Panc1 (cell line): ENCODE measurements at regions not wholly inside any gene's neighbourhood (a gene's known extent, or its start where the extent isn't known, plus 50 kb on each side); places are given as distances from the start of the nearest gene placed in this dataset.
A peak's percentile ranks its signal among the peaks of the same experiment; 100 is the strongest.

Experiments used
- ATAC-seq: fragments of 200-7000 bp; cut with Tn5 transposase; 2 replicates; pipeline ENCODE4 v1.9.1; 2020; ENCODE audit warnings: mild to moderate bottlenecking, moderate library complexity
- BruUV-seq: library from RNA; stranded (reverse); fragments of 400-500 nt; replicated peaks from 2 replicates; lab custom pipeline; 2021; lab: Mats Ljungman, UMichigan
- CTCF ChIA-PET: fragments of 300-600 bp; sonication (Branson Sonifier 250); formaldehyde crosslinking; loops from one replicate; lab custom pipeline; 2022; ENCODE audit warnings: antibody characterized with exemption; lab: Charles Lee
- POLR2A ChIA-PET: fragments of 300-600 bp; sonication (Branson Sonifier 250); formaldehyde crosslinking; loops from one replicate; lab custom pipeline; 2022; ENCODE audit warnings: antibody characterized with exemption; lab: Charles Lee
- DNase-seq: peaks from one replicate; pipeline ENCODE4 v3.0.0-alpha.2; 2010; ENCODE audit warnings: low read depth, low spot score
- H3K27ac ChIP-seq: 2 replicates; pipeline ENCODE4 v1.5.1; 2011; ENCODE audit warnings: mild to moderate bottlenecking, low read length, inconsistent platforms
- H3K27me3 ChIP-seq: fragments of 200-500 bp; sonication (Bioruptor generic); 2 replicates; pipeline ENCODE4 v1.6.0; 2014; ENCODE audit warnings: low read length, inconsistent platforms; ENCODE audit not compliant: control insufficient read depth, insufficient read depth
- H3K36me3 ChIP-seq: fragments of 200-500 bp; sonication (Bioruptor generic); 2 replicates; pipeline ENCODE4 v1.5.1; 2014; ENCODE audit warnings: inconsistent platforms, mild to moderate bottlenecking, low read length, moderate library complexity; ENCODE audit not compliant: control insufficient read depth, insufficient read depth
- H3K4me1 ChIP-seq: 2 replicates; pipeline ENCODE4 v1.5.1; 2011; ENCODE audit warnings: inconsistent platforms, mild to moderate bottlenecking, low read length, moderate library complexity; ENCODE audit not compliant: control insufficient read depth, insufficient read depth
- H3K4me3 ChIP-seq, 2 experiments: 2 replicates each; pipeline ENCODE4 v1.5.1; 2011 to 2012; ENCODE audit warnings: low read depth in 2 of 2, low read length in 2 of 2, mild to moderate bottlenecking in 2 of 2, inconsistent platforms in 1 of 2, moderate library complexity in 1 of 2
- H3K9me3 ChIP-seq: fragments of 200-500 bp; sonication (Bioruptor generic); 2 replicates; pipeline ENCODE4 v1.5.1; 2014; ENCODE audit warnings: low read depth, mild to moderate bottlenecking, inconsistent platforms, low read length, moderate library complexity; ENCODE audit not compliant: control insufficient read depth, insufficient read depth
- POLR2AphosphoS5 ChIP-seq: IDR thresholded peaks from 2 replicates; pipeline ENCODE4 v1.6.1; 2012; ENCODE audit warnings: mild to moderate bottlenecking, low read depth, low read length, moderate library complexity
- SIN3A ChIP-seq: IDR thresholded peaks from 2 replicates; pipeline ENCODE4 v1.6.1; 2012; ENCODE audit warnings: low read depth, mild to moderate bottlenecking, low read length, moderate library complexity, borderline replicate concordance; ENCODE audit not compliant: insufficient read depth
- TCF7L2 ChIP-seq: IDR thresholded peaks from 2 replicates; pipeline ENCODE4 v1.6.1; 2011; ENCODE audit warnings: mild to moderate bottlenecking, low read depth, low read length, inconsistent platforms
- in situ Hi-C: cut with HindIII; loops from 2 replicates; pipeline ENCODE4 v1.10.0; 2016; ENCODE audit warnings: low sequenced_read_pairs, low pct_unique_long_range_greater_than_20kb
- intact Hi-C: fragments of 100-400 bp; cut with micrococcal nuclease; formaldehyde crosslinking; loops from one replicate; pipeline ENCODE4 v1.10.0; 2022; ENCODE audit not compliant: unreplicated experiment
- TF ChIP-seq, protein P1 (sequence below): fragments of 450-650 bp; IDR thresholded peaks from 2 replicates; pipeline ENCODE4 v1.5.1; 2017; ENCODE audit warnings: mild to moderate bottlenecking
- TF ChIP-seq, protein P2 (sequence below), 2 experiments: IDR thresholded peaks; 2 replicates each; pipeline ENCODE4 v1.6.1; 2011 to 2012; ENCODE audit warnings: low read depth in 2 of 2, control low read depth in 1 of 2, low read length in 1 of 2, mild to moderate bottlenecking in 1 of 2, moderate library complexity in 1 of 2; ENCODE audit not compliant: insufficient read depth in 1 of 2

DNA sequence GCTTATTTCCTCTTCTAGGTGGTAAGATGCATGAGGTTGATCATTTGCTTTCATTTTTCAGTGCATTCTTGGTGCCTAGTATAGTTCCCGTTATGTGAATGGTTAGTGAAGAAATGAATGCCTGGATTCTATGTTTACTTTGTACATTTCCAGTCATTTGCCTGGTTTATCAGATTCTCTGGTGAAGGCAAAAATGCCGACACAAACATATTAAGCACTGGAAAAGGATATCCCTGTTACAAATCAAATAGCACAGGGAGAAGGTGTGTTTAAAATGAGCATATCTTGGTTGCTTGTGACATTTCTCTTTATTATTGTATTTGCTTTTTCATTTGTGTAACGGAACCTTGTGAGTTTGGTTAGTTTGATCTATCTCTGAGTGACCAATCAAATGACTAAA is 211.3 kb downstream of the MBL2 start:
- BruUV-seq, result no TSS peak
- ChIA-PET POLR2A (no interaction called here), CTCF (no interaction called here)

DNA sequence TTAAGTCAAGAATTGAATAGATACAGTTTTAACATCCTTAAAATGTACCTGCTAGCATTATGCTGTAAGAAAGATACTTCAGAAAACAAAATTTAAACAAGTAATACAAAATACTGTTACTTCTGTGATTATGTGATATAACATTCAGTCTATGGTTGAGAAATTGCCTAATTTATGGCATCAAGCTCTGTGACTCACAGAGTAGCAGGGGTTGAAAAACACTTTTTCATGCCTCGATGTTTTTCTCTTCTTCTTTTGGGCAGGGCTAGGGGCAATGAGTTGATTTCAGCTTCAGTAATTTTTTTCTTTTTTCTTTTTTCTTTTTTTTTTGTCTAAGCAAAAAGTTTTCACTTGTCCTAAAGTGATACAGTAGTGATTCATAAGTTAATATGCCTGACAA is 209.2 kb downstream of the MBL2 start:
- in situ Hi-C loops, result no loop called here
- TF ChIP-seq, protein P1, sequence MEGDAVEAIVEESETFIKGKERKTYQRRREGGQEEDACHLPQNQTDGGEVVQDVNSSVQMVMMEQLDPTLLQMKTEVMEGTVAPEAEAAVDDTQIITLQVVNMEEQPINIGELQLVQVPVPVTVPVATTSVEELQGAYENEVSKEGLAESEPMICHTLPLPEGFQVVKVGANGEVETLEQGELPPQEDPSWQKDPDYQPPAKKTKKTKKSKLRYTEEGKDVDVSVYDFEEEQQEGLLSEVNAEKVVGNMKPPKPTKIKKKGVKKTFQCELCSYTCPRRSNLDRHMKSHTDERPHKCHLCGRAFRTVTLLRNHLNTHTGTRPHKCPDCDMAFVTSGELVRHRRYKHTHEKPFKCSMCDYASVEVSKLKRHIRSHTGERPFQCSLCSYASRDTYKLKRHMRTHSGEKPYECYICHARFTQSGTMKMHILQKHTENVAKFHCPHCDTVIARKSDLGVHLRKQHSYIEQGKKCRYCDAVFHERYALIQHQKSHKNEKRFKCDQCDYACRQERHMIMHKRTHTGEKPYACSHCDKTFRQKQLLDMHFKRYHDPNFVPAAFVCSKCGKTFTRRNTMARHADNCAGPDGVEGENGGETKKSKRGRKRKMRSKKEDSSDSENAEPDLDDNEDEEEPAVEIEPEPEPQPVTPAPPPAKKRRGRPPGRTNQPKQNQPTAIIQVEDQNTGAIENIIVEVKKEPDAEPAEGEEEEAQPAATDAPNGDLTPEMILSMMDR, result no peak
- TF ChIP-seq TCF7L2, result no peak
- TF ChIP-seq POLR2AphosphoS5, result no peak
- TF ChIP-seq SIN3A, result no peak
- TF ChIP-seq, protein P2, sequence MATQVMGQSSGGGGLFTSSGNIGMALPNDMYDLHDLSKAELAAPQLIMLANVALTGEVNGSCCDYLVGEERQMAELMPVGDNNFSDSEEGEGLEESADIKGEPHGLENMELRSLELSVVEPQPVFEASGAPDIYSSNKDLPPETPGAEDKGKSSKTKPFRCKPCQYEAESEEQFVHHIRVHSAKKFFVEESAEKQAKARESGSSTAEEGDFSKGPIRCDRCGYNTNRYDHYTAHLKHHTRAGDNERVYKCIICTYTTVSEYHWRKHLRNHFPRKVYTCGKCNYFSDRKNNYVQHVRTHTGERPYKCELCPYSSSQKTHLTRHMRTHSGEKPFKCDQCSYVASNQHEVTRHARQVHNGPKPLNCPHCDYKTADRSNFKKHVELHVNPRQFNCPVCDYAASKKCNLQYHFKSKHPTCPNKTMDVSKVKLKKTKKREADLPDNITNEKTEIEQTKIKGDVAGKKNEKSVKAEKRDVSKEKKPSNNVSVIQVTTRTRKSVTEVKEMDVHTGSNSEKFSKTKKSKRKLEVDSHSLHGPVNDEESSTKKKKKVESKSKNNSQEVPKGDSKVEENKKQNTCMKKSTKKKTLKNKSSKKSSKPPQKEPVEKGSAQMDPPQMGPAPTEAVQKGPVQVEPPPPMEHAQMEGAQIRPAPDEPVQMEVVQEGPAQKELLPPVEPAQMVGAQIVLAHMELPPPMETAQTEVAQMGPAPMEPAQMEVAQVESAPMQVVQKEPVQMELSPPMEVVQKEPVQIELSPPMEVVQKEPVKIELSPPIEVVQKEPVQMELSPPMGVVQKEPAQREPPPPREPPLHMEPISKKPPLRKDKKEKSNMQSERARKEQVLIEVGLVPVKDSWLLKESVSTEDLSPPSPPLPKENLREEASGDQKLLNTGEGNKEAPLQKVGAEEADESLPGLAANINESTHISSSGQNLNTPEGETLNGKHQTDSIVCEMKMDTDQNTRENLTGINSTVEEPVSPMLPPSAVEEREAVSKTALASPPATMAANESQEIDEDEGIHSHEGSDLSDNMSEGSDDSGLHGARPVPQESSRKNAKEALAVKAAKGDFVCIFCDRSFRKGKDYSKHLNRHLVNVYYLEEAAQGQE (IDR thresholded peaks at IDR 0.05; ENCODE audit: insufficient read depth in 1 of 2, low read depth in 2 of 2, low read length in 1 of 2), result no peak
- ChIA-PET POLR2A (no interaction called here), CTCF (no interaction called here)
- Histone ChIP-seq H3K4me1 (peaks cover 11% of the 10 kb centered on the region; the same call in 1 of the 2 replicates), H3K36me3 (no peaks in the 10 kb centered on the region), H3K27ac (peak overlapping the region; percentile 67; the same call in 1 of the 2 replicates), H3K4me3 (no peak overlapping the region), H3K9me3 (peaks cover 14% of the 10 kb centered on the region; the same call in 1 of the 2 replicates), H3K27me3 (no peaks in the 10 kb centered on the region)
- DNase-seq, result no peak
- no peak for ATAC-seq
- intact Hi-C loops, result loop anchor here (10.0 kb wide), 1 partner anchor 69 kb away; no protein-coding TSS in a partner anchor
- no TSS peak for BruUV-seq

More for the DNA sequence above, 211.3 kb downstream of the MBL2 start:
- Histone ChIP-seq H3K4me1 (peaks cover 5% of the 10 kb centered on the region; the same call in 1 of the 2 replicates), H3K27ac (peak overlapping the region; percentile 56; the same call in 1 of the 2 replicates), H3K27me3 (no peaks in the 10 kb centered on the region), H3K36me3 (no peaks in the 10 kb centered on the region), H3K9me3 (peaks cover 14% of the 10 kb centered on the region; the same call in 1 of the 2 replicates), H3K4me3 (no peak overlapping the region)
- in situ Hi-C loops (no loop called here), intact Hi-C loops (loop anchor here (10.0 kb wide), 1 partner anchor 67 kb away; no protein-coding TSS in a partner anchor)
- TF ChIP-seq, protein P1, result no peak
- TF ChIP-seq POLR2AphosphoS5, result no peak
- TF ChIP-seq, protein P2 (IDR thresholded peaks at IDR 0.05; ENCODE audit: insufficient read depth in 1 of 2, low read depth in 2 of 2, low read length in 1 of 2), result no peak
- no peak for TF ChIP-seq TCF7L2
- no peak for TF ChIP-seq SIN3A
- DNase-seq (no peak), ATAC-seq (no peak)
